Pulmonary artery endothelial cell (primary cell): ENCODE measurements at regions not wholly inside any gene's neighbourhood (a gene's known extent, or its start where the extent isn't known, plus 50 kb on each side); places are given as distances from the start of the nearest gene placed in this dataset.
"Not testable (repeated sequence)": the region's sequence is repeated elsewhere in the genome, so short reads cannot be mapped to it uniquely, and the experiment has no call there.

ENCODE experiments used
- DNase-seq: peaks from one replicate; pipeline ENCODE4 v3.0.0-alpha.2; 2011; ENCODE audit warnings: low read depth, low spot score

- DNase-seq: no peak
These were observed 243.7 kb upstream of the LYPLAL1 start for GRCh38 chr1:218930000-218930399.

GRCh38 chr1:218930472-218931241 is 243.0 kb upstream of the LYPLAL1 start:
- peak; percentile 84 for DNase-seq

GRCh38 chr1:218931324-218931723 is 242.4 kb upstream of the LYPLAL1 start:
- DNase-seq: no peak

GRCh38 chr1:218933513-218933912 is 240.2 kb upstream of the LYPLAL1 start:
- no peak for DNase-seq

- DNase-seq: not testable (repeated sequence)
These were observed 238.3 kb upstream of the LYPLAL1 start for GRCh38 chr1:218935408-218935807.

- DNase-seq: no peak
These were observed 235.4 kb upstream of the LYPLAL1 start for GRCh38 chr1:218938259-218938658.

- DNase-seq: no peak
These were observed 234.6 kb upstream of the LYPLAL1 start for GRCh38 chr1:218939095-218939494.

GRCh38 chr1:218942431-218942830 is 231.2 kb upstream of the LYPLAL1 start:
- no peak for DNase-seq

GRCh38 chr1:218943371-218943770 is 230.3 kb upstream of the LYPLAL1 start:
- DNase-seq: no peak

GRCh38 chr1:218945050-218945449 is 228.6 kb upstream of the LYPLAL1 start:
- DNase-seq: peak; percentile 15

- no peak for DNase-seq
These were observed 227.5 kb upstream of the LYPLAL1 start for GRCh38 chr1:218946147-218946546.

- DNase-seq: no peak
These were observed 225.2 kb upstream of the LYPLAL1 start for GRCh38 chr1:218948446-218948845.

GRCh38 chr1:218953386-218953785 is 220.3 kb upstream of the LYPLAL1 start:
- no peak for DNase-seq

- DNase-seq: no peak
These were observed 215.7 kb upstream of the LYPLAL1 start for GRCh38 chr1:218957971-218958370.

- DNase-seq: no peak
These were observed 213.9 kb upstream of the LYPLAL1 start for GRCh38 chr1:218959784-218960183.

GRCh38 chr1:218964471-218965185 is 209.1 kb upstream of the LYPLAL1 start:
- no peak for DNase-seq

- no peak for DNase-seq
These were observed 207.9 kb upstream of the LYPLAL1 start for GRCh38 chr1:218965821-218966220.

- no peak for DNase-seq
These were observed 206.4 kb upstream of the LYPLAL1 start for GRCh38 chr1:218967254-218967653.

GRCh38 chr1:218967836-218968235 is 205.8 kb upstream of the LYPLAL1 start:
- no peak for DNase-seq

GRCh38 chr1:218969006-218969405 is 204.7 kb upstream of the LYPLAL1 start:
- no peak for DNase-seq

GRCh38 chr1:218970397-218970990 is 203.2 kb upstream of the LYPLAL1 start:
- DNase-seq: no peak

- DNase-seq: no peak
These were observed 202.5 kb upstream of the LYPLAL1 start for GRCh38 chr1:218971156-218971555.

GRCh38 chr1:218980881-218981280 is 192.8 kb upstream of the LYPLAL1 start:
- no peak for DNase-seq
